ENCODE measurements at regions not wholly inside any gene's neighbourhood (a gene's known extent, or its start where the extent isn't known, plus 50 kb on each side); places are given as distances from the start of the nearest gene placed in this dataset.

DNA sequence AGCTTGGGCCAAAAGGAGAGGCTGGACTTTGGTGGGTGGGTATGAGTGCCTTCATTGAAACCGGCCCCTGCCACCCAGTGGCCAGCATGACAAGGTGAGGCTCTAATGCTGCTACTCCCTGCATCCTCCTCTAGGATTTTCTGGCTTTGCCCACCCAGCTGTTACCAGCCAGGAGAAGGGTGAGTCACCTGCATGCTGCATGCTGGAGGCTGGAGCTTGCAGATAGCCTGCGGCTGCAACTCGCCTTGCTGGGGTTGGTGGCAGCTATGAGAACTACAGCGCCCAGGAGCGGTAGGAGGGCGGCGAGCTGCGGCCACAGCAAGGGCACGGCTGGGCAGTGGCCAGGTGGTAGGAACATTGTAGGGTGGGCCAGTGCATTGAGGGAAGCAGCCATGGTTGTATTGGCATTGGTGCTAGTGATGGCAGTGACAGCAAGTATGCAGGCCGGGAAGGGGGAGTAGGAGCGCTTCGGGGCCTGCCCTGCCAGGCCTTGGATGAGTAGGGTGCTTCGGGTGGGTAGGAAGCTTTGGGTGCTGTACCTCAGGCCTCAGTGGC lies 75.4 kb upstream of the SLC35G4 start:
- Histone ChIP-seq H3K9me3 (no peaks in the 10 kb centered on the region), H3K4me1 (no peaks in the 10 kb centered on the region), H3K27me3 (no peaks in the 10 kb centered on the region), H3K4me3 (no peak overlapping the region), H3K36me3 (no peaks in the 10 kb centered on the region), H3K27ac (no peak overlapping the region)
- intact Hi-C loops (cut with DNase I) = no loop called here
- DNase-seq (ENCODE audit: low spot score in 2 of 2) = no peak
- TF ChIP-seq, protein P1, sequence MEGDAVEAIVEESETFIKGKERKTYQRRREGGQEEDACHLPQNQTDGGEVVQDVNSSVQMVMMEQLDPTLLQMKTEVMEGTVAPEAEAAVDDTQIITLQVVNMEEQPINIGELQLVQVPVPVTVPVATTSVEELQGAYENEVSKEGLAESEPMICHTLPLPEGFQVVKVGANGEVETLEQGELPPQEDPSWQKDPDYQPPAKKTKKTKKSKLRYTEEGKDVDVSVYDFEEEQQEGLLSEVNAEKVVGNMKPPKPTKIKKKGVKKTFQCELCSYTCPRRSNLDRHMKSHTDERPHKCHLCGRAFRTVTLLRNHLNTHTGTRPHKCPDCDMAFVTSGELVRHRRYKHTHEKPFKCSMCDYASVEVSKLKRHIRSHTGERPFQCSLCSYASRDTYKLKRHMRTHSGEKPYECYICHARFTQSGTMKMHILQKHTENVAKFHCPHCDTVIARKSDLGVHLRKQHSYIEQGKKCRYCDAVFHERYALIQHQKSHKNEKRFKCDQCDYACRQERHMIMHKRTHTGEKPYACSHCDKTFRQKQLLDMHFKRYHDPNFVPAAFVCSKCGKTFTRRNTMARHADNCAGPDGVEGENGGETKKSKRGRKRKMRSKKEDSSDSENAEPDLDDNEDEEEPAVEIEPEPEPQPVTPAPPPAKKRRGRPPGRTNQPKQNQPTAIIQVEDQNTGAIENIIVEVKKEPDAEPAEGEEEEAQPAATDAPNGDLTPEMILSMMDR (IDR thresholded peaks at IDR 0.05) = no peak

DNA sequence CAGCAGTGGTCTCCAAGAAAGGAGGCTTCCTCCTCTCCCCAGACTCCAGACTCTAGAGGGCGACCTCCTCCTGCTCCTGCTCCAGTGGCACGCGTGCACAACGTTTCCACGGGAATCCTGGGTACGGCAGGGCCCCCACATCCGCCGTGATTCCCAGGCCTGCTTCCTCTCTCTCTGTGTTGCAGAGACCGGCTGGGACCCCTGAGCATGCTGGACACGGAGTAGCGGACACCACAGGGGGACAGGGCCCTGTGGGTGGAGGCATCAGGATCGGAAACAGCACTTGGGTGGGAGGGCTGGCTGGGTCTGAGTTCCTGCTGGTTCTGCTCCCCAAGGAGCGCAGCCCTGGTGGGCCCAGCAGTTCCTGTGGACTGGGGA lies 75.9 kb upstream of the SLC35G4 start:
- H3K4me1 ChIP-seq = no peaks in the 10 kb centered on the region
- no peak overlapping the region for H3K27ac ChIP-seq
- no peaks in the 10 kb centered on the region for H3K36me3 ChIP-seq
- H3K4me3 ChIP-seq = no peak overlapping the region
- H3K9me3 ChIP-seq = no peaks in the 10 kb centered on the region
- TF ChIP-seq, protein P1 (IDR thresholded peaks at IDR 0.05) = no peak
- no peaks in the 10 kb centered on the region for H3K27me3 ChIP-seq
- intact Hi-C loops (cut with DNase I) = no loop called here
- DNase-seq (ENCODE audit: low spot score in 2 of 2) = no peak

- intact Hi-C loops (cut with DNase I) = no loop called here
- H3K27me3 ChIP-seq = no peaks in the 10 kb centered on the region
- TF ChIP-seq, protein P1 (IDR thresholded peaks at IDR 0.05) = no peak
- H3K36me3 ChIP-seq = no peaks in the 10 kb centered on the region
- no peak overlapping the region for H3K4me3 ChIP-seq
- H3K9me3 ChIP-seq = no peaks in the 10 kb centered on the region
- DNase-seq (ENCODE audit: low spot score in 2 of 2) = no peak
- H3K4me1 ChIP-seq = no peaks in the 10 kb centered on the region
- H3K27ac ChIP-seq = no peak overlapping the region
Measured at GRCh38 chr18:11532758-11533512, 76.5 kb upstream of the SLC35G4 start.

- H3K4me3 ChIP-seq = no peak overlapping the region
- intact Hi-C loops (cut with DNase I) = no loop called here
- no peak for DNase-seq (ENCODE audit: low spot score in 2 of 2)
- no peak overlapping the region for H3K27ac ChIP-seq
- H3K27me3 ChIP-seq = no peaks in the 10 kb centered on the region
- H3K4me1 ChIP-seq = no peaks in the 10 kb centered on the region
- H3K9me3 ChIP-seq = no peaks in the 10 kb centered on the region
- no peaks in the 10 kb centered on the region for H3K36me3 ChIP-seq
- TF ChIP-seq, protein P1 (IDR thresholded peaks at IDR 0.05) = no peak
Measured at GRCh38 chr18:11529081-11529480, 80.3 kb upstream of the SLC35G4 start.

GRCh38 chr18:11526675-11527074 lies 82.7 kb upstream of the SLC35G4 start:
- TF ChIP-seq, protein P1 (IDR thresholded peaks at IDR 0.05) = no peak
- H3K36me3 ChIP-seq = no peaks in the 10 kb centered on the region
- intact Hi-C loops (cut with DNase I) = no loop called here
- no peak overlapping the region for H3K27ac ChIP-seq
- no peaks in the 10 kb centered on the region for H3K27me3 ChIP-seq
- DNase-seq (ENCODE audit: low spot score in 2 of 2) = no peak
- H3K4me1 ChIP-seq = no peaks in the 10 kb centered on the region
- H3K4me3 ChIP-seq = no peak overlapping the region
- no peaks in the 10 kb centered on the region for H3K9me3 ChIP-seq
